ENCODE measurements at regions not wholly inside any gene's neighbourhood (a gene's known extent, or its start where the extent isn't known, plus 50 kb on each side); places are given as distances from the start of the nearest gene placed in this dataset.

DNA sequence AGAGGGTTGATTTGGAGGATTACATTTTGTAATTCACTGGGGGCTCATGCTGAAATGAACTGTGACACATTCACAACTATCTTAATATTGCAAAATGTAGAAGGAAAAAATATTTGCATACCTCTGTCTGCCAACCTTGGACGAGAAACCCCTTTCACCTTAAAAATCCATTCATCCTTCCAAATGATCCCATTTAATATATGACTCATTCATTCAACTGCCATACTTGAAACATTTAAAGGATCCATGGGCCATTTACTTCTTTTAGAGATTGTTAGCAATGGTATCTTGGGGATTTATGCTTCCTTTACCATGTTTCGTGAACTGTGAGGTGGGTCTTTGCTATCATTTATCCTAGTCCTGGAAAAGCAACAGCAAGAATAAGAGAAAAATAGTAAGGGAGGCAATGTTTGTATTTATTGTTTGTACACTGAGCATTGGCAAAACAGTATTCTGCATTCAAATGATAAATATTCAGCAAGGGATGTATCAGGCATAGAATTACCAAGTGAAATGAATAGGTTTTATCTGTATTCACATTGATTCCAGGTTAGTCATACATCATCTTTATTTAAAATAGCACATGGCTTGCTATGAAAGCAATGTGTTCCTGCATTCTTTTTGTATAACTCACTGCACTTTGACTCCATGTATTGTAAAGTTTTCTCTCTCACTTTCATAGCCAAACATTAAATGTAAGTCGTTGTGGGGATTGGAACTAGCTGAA is 378.1 kb downstream of the NSUN3 start:
- TF ChIP-seq POLR2A (IDR thresholded peaks at IDR 0.05): no peak
- TF ChIP-seq, protein P1, sequence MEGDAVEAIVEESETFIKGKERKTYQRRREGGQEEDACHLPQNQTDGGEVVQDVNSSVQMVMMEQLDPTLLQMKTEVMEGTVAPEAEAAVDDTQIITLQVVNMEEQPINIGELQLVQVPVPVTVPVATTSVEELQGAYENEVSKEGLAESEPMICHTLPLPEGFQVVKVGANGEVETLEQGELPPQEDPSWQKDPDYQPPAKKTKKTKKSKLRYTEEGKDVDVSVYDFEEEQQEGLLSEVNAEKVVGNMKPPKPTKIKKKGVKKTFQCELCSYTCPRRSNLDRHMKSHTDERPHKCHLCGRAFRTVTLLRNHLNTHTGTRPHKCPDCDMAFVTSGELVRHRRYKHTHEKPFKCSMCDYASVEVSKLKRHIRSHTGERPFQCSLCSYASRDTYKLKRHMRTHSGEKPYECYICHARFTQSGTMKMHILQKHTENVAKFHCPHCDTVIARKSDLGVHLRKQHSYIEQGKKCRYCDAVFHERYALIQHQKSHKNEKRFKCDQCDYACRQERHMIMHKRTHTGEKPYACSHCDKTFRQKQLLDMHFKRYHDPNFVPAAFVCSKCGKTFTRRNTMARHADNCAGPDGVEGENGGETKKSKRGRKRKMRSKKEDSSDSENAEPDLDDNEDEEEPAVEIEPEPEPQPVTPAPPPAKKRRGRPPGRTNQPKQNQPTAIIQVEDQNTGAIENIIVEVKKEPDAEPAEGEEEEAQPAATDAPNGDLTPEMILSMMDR (IDR thresholded peaks at IDR 0.05): no peak

Measured in body of pancreas (tissue), 4 donors.